NCI-H1092 (cell line): ENCODE measurements at regions not wholly inside any gene's neighbourhood (a gene's known extent, or its start where the extent isn't known, plus 50 kb on each side); places are given as distances from the start of the nearest gene placed in this dataset.
"Not testable (repeated sequence)": the region's sequence is repeated elsewhere in the genome, so short reads cannot be mapped to it uniquely, and the experiment has no call there.

Experiments used
- DNase-seq: peaks from one replicate; lab custom pipeline; 2025; lab: John Stamatoyannopoulos, UW

DNA sequence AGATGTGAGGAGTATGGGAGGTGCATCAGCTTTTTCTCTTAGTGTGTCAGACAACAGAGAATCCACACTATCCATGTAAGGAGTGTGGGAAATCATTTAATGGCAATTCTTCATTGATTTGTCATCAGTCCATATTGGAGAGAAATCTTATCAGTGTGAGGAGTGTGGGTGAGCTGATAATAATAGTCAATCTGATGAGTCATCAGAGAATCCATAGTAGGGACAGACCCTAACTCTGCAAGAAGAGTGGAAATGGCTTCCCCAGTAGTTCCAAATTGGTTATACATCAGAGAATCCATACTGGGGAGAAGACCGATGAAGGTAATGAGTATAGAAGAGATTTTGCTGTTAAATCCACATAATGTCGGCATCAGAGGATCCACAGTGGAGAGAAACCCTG lies 150.5 kb upstream of the THUMPD2 start:
- no peak for DNase-seq

DNA sequence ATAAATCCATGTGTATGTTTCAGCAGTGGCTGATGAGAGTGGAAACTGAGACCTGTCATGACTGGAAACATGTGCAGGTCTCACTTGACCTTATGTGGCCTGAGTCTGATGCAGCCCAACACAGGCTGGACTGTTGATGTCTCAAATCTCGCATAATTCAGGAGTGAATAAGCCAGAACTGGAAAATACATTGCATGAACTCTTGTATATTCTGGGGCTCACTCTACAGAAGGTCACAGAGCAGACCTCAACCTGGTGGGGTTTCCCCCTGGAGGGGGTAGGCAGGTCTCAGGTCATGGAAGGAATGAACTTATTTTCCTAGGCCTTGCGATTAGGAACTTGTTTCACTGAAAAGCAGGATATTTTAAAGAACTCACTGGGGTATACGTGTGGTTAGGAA lies 146.3 kb upstream of the THUMPD2 start:
- DNase-seq = no peak

DNA sequence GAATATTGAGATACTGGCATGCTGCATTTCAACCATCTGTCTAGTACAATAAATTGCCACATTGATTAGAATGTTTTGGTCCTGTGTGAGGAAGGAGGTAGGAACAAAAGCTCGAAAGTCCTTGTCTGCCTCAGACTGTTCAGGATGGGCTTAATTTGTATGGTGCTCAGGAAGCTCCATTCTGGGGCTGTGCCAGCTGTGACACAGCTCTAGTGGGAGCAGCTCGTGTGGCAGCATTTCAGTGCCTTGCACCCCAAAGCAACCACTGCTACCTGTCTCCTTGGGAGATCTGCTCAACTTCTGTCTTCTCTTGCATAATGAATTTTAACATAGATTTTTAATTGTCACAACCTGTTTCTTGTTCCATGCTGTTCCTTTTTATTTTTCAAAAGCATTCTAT lies 144.4 kb upstream of the THUMPD2 start:
- DNase-seq = no peak

DNA sequence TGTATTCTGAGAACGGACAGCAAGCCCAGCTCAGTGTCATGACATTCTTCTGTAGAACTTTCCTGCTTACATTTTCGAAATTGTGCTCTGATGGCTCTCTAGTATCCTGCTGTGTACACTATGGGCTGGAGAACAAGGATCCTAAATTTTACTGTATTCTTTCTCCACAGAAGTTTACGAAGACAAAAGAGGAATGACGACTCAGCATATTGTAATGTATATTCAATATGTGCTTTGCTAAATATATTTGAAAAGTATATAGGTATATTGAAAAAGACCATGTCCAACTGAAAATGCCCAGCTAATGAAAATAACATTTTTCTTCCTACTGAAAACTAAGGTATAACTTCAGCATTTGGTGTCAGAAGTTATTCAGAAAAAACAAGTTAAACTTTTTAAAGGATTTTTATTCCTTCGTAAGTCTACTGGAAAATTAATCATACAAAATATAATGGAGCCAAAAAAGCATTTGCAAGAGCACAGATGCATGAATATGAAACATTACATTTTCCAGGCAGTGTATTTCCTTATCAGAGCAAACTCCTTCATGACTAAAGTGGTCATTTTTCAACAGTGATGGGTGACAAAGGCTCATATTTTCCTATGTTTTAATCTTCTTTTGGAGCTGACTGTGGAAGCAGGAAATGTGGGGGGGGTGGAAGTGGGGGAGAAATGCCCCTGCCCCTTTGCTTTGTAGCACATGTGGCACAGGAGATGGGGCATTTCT lies 143.8 kb upstream of the THUMPD2 start:
- no peak for DNase-seq

DNA sequence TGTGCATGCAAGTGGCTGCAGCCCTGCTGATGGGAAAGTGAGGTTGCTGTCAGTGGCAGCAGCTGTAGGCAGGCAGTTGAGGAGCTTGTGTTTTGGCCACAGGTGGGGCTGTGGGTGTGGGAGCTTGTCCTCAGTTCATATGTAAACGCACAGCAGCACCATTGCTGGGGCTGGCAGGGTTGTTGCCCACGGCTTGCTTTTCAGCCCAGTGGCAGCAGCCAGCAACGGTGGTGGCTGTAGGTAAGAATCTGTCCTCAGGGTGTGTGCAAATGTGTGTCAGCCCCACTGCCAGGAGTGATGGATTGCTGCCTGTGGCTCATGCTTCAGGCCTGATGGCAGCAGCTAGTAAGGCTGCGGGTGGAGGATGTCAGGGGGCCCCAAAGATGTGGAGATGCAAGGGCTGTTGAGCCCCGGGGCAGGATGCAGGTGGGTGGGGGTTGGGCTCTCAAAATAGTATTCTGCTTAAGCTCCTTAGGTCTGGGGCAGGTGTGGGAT lies 141.3 kb upstream of the THUMPD2 start:
- DNase-seq = no peak

DNA sequence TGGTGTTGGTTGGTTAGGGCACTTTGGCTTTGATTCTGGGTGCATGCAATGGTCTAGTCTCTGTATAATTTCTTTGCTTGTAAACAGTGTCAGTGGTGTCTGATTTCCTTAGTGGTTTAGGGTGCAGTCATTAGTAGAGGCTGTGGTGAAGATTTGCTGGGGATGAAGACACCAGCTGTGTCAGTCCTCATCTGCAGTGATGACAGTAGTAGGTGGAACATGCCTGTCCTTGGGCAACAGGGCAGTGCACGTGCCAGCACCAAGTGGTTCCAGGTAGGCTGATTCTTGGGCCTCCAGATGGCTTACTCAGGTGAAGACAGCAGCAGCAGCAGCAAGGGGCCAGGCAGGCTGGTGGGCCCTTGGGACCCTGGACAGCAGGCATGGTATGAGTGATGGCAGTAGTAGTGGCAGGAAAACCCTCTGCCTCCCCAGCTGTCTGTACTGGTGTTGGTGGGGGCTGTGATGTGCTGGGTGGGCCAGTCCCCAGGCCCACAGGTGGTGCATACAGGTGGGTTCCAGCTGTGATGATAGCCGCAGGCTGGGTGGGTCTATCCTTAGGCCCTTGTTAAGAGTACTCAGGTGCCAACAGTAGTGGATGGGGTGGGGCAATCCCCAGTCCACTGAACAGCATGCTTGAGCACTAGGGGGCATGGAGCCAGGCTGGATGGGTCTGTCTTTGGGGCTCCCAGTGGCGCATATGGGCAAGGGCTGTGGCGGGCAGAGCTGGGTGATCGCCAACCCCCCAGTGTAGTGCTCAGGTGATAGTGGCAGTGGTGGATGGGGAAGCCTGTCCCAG lies 140.7 kb upstream of the THUMPD2 start:
- DNase-seq = no peak

DNA sequence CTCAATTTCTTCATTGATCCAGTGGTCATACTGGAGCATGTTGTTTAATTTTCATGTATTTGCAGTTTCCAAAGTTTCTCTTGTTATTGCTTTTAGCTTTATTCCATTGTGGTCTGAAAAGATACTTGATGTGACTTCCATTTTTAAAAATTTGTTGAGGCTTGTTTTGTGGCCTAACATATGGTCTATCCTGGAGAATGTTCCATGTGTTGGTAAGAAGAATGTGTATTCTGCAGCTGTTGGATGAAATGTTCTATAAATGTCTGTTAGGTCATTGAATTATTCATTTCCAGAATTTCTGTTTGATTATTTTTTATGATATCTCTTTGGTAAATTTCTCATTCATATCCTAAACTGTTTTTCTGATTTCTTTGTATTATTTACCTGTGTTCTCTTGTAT lies 139.8 kb upstream of the THUMPD2 start:
- DNase-seq = no peak

DNA sequence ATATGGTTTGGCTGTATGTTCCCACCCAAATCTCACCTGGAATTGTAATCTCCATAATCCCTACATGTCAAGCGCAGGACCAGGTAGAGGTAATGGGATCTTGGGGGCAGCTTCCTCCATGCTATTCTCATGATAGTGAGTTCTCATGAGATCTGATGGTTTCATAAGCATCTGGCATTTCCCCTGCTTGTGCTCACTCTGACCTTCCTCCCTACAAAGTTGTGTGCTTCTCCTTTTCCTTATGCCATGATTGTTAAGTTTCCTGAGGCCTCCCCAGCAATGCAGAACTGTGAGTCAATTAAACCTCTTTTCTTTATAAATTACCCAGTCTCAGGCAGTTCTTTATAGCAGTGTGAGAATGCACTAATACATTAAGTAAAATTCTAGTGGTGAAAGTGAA lies 138.3 kb upstream of the THUMPD2 start:
- DNase-seq = not testable (repeated sequence)

DNA sequence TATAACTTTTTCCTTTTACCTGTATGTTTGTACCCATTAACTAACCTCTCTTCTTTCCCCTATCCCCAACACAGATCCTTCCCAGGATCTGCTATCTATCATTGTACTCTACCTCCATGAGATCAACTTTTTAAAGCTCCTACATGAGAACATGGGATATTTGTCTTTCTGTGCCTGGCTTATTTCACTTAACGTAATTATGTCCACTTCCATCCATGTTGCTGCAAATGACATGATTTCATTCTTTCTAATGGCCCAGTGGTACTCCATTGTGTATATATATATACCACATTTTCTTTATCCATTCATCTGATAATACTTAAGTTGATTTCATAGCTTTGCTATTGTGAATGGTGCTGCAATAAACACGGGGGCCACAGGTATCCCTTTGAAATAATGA lies 135.9 kb upstream of the THUMPD2 start:
- no peak for DNase-seq

DNA sequence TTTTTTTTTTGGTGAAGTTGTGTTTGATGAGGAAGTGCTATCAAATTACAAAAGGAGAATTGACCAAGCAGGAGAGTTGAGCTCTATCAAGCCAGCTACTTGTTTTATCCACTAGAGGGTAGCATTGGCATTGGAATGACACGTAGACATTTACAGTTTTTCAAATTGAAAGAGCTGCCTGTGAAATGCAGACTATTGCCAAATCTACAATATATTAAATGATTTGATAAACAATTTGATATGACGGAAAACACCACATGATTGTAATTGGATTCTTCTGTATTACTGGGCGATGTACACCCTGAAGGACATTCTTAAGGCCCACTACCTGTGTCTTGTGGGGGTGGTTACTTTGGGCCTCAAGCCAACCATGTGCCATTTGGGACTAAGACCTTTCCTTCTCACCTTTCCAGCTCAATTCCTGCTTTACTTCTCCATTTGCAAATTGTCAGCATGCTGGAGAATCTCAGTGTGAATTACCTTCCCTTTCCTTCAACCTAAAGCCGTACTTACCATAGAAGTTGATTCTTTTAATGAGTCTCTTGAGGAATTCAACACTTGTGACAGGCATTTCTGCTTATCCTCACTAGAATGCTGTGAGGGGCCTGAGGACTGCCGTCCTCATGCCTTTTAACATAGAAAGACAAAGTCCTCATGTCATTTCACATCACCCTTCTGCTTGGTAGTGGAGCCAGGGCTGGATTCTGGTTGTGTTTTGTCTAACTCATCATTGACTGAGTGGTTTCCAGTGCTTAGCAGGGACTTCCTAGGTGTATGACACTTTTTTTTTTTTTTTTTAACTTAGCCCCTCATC lies 134.8 kb upstream of the THUMPD2 start:
- DNase-seq = peak; percentile 42

DNA sequence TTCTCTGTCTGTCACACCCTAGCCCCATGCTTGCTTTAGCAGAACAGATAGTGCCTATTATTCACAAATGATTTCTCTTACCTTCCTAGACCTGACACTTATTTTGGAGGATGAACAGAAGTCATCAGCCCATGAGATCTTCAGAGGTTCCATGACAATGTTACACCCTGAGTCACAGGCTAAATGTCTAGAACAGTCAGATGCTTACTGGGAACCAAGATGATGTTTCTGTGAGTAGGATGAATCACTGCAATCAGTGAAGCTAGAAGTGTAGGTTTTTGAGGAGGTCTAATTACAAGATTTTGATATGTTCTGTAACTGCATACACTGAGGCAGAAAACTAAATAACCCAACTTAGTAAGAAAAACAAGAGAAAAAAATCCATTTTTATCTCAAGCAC lies 123.0 kb upstream of the THUMPD2 start:
- no peak for DNase-seq

DNA sequence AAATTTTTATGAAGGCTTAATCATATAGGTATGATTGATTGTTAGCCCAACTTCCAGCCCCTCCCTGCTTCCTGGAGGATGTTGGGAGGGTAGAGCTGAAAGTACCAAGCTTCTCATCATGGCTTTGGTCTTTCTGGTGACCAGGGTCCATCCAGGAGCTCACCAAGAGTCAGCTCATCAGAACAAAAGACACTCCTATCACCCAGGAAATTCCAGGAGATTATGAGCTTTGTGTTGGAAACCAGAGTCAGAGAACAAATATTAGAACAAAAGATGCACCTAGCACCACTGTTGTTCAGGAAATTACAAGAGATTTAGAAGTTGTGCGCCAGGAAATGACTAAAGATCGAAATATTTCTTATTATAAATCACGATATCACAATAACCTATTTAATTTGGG lies 119.9 kb upstream of the THUMPD2 start:
- no peak for DNase-seq

DNA sequence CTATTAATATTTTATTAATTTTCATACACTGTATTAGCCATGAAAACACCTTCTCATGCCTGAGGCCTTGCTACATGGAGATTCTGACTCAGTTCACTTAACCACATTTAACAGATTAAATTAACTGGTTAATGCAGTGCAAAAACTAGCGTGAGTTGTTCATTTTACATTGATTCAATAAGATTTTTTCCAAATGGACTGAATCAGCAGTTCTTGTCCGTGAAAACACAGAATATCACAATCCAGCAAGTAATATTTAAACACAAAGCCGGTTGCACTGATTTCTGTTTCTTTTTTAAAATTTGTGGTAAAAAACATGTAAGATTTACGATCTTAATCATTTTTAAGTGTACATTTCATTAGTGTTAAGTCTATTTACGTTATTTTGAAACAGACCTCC lies 118.2 kb upstream of the THUMPD2 start:
- no peak for DNase-seq

DNA sequence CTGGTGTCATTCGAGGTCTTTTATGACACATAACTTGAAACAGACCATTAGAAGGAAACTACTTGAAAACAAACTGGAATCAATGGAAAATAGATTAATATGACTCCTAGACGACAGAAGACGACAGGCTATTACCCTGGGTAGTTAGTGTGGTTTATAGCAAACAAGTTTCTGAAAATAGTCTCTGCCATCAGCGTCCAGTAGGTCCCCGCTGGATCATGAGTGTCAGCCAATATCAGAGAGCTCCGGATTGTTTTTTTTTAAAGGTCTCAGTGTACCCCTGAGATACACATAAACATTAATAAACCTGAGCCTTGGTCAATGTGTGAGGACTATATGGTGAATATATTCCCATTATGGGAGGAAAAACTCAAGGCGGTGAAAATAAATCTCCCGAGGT lies 115.0 kb upstream of the THUMPD2 start:
- no peak for DNase-seq

DNA sequence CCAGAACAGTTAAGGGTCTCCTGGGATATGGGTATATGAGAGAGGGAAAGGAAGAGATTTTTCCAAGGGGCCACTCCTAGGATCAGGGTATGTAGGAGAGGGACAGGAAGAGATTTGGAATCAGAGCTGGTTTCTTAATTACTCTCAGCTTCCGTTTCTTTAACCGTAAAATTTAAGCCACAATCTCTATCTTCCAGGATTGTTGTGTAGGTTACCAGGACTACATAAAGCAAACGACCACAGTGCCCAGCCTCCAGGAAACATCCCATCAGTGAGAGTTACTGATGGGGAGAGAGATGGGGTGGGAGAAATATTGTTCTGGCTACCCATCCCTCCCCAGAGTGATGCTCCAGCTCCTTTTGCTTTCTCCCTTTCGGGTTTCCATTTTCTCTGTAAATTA lies 114.6 kb upstream of the THUMPD2 start:
- no peak for DNase-seq

DNA sequence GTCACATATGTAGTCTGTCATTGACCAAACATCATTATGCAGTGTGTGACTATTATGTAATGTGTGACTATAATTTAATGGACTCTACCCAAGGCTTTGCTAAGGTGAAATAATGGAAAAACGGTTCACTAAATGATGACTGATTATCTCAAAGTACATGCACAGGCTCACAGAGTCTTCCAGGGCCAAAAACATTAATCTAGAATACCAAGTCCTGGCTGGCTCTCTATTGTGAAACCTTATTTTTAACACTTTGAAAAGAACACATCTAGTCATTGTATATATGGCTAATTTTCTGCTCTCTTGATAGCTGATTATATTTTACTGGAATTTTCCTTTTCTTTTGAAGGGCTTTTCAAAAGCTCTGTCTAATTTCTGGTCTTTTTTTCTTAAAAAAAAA lies 102.9 kb upstream of the THUMPD2 start:
- DNase-seq = no peak

DNA sequence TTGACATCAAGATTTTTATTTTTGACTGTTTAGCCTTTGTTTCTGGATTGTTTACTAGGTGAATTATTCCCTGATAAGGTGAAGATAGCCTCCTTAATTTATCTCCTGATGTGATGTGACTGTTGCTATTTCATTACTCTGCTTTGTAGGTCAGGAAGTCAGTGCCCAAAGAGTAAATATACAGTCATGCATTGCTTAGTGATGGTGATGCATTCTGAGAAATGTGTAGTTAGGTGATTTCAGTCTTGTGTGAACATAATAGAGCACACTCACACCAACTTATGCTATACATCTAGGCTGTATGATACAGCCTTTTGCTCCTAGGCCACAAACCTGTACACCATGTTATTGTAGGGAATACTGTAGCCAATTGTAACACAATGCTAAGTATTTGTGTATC lies 102.4 kb upstream of the THUMPD2 start:
- no peak for DNase-seq

DNA sequence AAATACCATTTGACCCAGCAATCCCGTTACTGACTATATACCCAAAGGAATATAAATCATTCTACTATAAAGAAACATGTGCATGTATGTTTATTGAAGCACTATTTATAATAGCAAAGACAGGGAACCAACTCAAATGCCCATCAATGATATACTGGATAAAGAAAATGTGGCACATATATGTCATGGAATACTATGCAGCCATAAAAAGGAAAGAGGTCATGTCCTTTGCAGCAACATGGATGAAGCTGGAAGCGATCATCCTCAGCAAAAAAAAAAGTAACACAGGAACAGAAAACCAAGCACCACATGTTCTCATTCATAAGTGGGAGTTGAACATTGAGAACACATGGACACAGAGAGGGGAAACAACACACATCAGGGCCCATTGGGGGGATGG lies 99.9 kb upstream of the THUMPD2 start:
- not testable (repeated sequence) for DNase-seq

DNA sequence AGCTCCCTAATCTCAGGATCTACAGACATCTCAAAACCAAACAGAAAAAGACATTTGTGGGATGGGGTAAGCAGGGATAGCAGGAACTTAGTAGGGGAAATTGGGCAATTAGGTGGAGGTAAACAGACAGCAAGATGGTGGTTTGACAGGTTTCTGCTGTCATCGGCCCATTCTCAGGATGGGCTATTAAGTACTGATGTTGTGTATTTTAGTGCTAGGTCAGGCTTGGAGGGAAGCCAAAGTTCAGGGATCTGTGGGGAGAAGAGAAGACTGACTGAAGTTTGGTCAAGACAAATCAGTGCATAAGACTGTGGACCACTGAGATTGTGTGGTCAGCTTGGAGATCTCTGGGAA lies 96.8 kb upstream of the THUMPD2 start:
- no peak for DNase-seq

DNA sequence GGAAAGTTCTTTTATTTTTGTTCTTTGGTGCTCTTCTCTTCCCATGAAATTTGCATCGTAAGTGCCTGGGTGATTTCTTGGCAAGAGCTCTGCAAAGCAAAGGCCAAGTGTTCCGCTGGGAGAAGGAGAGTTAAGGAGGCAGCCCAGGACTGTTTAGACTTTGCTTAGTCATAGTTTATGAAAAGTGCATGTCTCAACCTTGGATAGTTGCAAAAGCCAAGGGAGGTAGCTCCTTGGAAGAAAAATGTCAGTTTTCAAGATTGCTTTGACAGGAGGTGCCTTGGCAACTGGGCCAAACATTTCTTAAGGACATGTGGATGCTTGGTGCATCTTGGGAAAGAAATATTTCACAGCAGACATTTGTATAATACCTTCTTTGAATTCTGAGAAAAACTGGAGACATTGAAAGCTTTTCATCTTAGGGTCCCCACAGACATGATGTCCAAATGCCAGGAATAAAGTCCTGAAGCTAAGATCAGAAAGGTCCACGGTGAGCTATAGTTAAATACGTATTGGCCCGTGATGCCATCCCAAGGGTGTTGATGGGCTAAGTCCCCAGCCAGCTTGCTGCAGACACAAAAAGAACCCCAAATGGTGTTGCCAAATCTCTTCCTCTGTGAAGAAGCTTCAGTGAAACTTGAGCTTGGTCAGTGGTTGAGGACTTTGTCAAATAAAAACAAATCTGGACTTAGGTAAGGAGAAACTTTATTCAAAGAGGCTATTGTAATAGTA lies 96.3 kb upstream of the THUMPD2 start:
- no peak for DNase-seq

DNA sequence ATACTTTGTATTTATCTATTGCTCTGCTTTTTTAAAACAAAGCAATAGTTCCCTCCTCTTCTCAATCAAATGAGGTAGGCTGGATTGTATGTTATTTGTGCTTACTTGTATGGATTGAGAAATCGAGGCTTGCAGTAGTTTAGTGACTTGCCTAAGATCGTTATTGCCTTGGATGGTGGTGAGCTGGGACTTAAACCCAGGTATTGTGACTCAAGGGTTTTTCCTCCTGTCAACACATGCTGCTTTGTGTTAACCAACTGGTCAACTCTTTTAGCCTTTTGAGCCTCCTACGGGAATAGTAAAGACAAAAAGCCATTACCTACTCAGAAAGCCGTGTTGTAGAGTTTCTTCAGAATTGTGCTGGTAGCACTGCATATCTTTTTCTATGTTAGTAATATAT lies 95.2 kb upstream of the THUMPD2 start:
- no peak for DNase-seq

DNA sequence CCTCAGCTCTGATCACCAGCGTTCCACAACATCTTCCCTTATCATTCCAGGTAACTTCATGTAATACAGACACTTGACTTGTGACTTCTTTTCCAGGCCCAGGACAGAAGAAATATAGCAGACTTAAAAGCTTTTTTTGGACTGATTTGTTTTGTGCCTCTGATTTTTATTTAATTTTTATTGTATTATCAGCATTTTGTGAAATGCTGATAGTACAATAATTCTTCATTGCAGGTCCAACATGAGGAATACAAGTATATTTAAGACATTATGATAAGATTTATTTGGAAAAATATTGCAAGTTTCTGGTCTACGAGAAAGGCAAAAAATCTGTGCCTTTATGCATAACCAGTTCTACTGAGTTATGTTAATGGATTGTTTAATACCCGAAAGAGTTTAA lies 94.5 kb upstream of the THUMPD2 start:
- DNase-seq = no peak
